PC-3 (cell line): ENCODE measurements at regions not wholly inside any gene's neighbourhood (a gene's known extent, or its start where the extent isn't known, plus 50 kb on each side); places are given as distances from the start of the nearest gene placed in this dataset.
A peak's percentile ranks its signal among the peaks of the same experiment; 100 is the strongest.

ENCODE experiments used
- ATAC-seq: fragments of 200-7000 bp; cut with Tn5 transposase; 2 replicates; pipeline ENCODE4 v1.9.1; 2020; ENCODE audit warnings: mild to moderate bottlenecking, moderate library complexity
- BruUV-seq: library from RNA; stranded (reverse); fragments of 400-500 nt; replicated peaks from 2 replicates; lab custom pipeline; 2021; lab: Mats Ljungman, UMichigan
- CTCF ChIA-PET: fragments of 300-600 bp; sonication (Branson Sonifier 250); formaldehyde crosslinking; loops from one replicate; lab custom pipeline; 2022; ENCODE audit warnings: antibody characterized with exemption; lab: Charles Lee
- POLR2A ChIA-PET: fragments of 300-600 bp; sonication (Branson Sonifier 250); formaldehyde crosslinking; loops from one replicate; lab custom pipeline; 2022; ENCODE audit warnings: antibody characterized with exemption; ENCODE audit not compliant: unreplicated experiment; lab: Charles Lee
- DNase-seq: peaks from one replicate; pipeline ENCODE4 v3.0.0-alpha.2; 2015
- H2AFZ ChIP-seq: fragments of 300-600 bp; sonication (generic); 2 replicates; pipeline ENCODE4 v1.6.0; 2016; ENCODE audit warnings: antibody characterized with exemption, low read length
- H3F3A ChIP-seq: fragments of 300-600 bp; sonication (generic); one replicate; pipeline ENCODE4 v1.6.0; 2017; ENCODE audit warnings: antibody characterized with exemption, low read length, control low read depth, mild to moderate bottlenecking; ENCODE audit not compliant: unreplicated experiment
- H3K27ac ChIP-seq: fragments of 300-600 bp; sonication (generic); 2 replicates; pipeline ENCODE4 v1.5.1; 2016; ENCODE audit warnings: mild to moderate bottlenecking, low read length
- H3K27me3 ChIP-seq: fragments of 300-600 bp; sonication (generic); 2 replicates; pipeline ENCODE4 v1.6.1; 2016; ENCODE audit warnings: low read length, mixed read lengths
- H3K36me3 ChIP-seq: fragments of 300-600 bp; sonication (generic); 2 replicates; pipeline ENCODE4 v1.6.1; 2016; ENCODE audit warnings: low read depth, mixed run types, low read length, mixed read lengths
- H3K4me1 ChIP-seq: fragments of 300-600 bp; sonication (generic); 2 replicates; pipeline ENCODE4 v1.5.1; 2016; ENCODE audit warnings: low read length; ENCODE audit not compliant: insufficient read depth
- H3K4me2 ChIP-seq: fragments of 300-600 bp; sonication (generic); 2 replicates; pipeline ENCODE4 v1.6.0; 2016; ENCODE audit warnings: low read length
- H3K4me3 ChIP-seq: fragments of 300-600 bp; sonication (generic); 2 replicates; pipeline ENCODE4 v1.5.1; 2016; ENCODE audit warnings: mild to moderate bottlenecking, low read length, mixed read lengths
- H3K79me2 ChIP-seq: fragments of 300-600 bp; sonication (generic); 2 replicates; pipeline ENCODE4 v1.6.1; 2017; ENCODE audit warnings: low read length, mixed read lengths
- H3K9ac ChIP-seq: fragments of 300-600 bp; sonication (generic); 2 replicates; pipeline ENCODE4 v1.6.0; 2016; ENCODE audit warnings: mild to moderate bottlenecking, low read length
- H3K9me2 ChIP-seq: fragments of 300-600 bp; sonication (generic); replicated peaks from 2 replicates; pipeline ENCODE4 v1.6.1; 2016; ENCODE audit warnings: mixed run types, low read length, mixed read lengths
- H3K9me3 ChIP-seq: fragments of 300-600 bp; sonication (generic); 2 replicates; pipeline ENCODE4 v1.6.1; 2016; ENCODE audit warnings: low read length, mixed read lengths
- H4K20me1 ChIP-seq: fragments of 300-600 bp; sonication (generic); 2 replicates; pipeline ENCODE4 v1.6.1; 2016; ENCODE audit warnings: low read length, mixed read lengths
- EZH2 ChIP-seq: fragments of 300-600 bp; sonication (generic); IDR thresholded peaks from one replicate; pipeline ENCODE4 v1.6.1; 2017; ENCODE audit warnings: antibody characterized with exemption, mild to moderate bottlenecking, low read length; ENCODE audit not compliant: unreplicated experiment
- EZH2phosphoT487 ChIP-seq: fragments of 300-600 bp; sonication (generic); IDR thresholded peaks from 2 replicates; pipeline ENCODE4 v1.6.1; 2018; ENCODE audit warnings: mild to moderate bottlenecking, antibody characterized with exemption, low read length, borderline replicate concordance
- intact Hi-C: fragments of 100-400 bp; cut with micrococcal nuclease; formaldehyde crosslinking; loops from 2 replicates; pipeline ENCODE4 v1.9.0; 2023
- TF ChIP-seq, protein P1 (sequence below): fragments of 300-600 bp; sonication (generic); conservative IDR thresholded peaks from 2 replicates; pipeline ENCODE4 v1.5.1; 2017; ENCODE audit warnings: antibody characterized with exemption, low read depth, mild to moderate bottlenecking, low read length

DNA sequence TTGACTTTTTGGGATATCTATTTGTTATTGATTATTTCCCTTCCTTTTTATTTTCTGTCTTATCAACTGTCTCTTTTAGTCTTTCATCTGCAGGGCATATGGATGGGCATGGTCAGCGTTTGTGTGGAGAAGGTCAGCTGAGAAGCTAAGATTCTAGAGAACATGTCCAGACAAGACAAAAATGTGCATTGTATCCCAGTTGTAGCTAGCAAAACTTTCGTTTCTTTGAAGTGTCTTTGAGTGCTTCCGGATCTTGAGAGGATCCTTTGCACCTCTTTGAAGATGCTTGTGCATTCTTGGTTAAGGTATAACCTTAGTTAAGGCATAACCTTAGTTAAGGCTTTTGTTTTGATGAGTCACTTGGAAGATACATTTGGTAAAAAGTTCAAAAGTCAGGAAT, 329.9 kb upstream of the LRRC4C start:
- Histone ChIP-seq H3K27ac (no peak overlapping the region), H3K36me3 (no peaks in the 10 kb centered on the region), H3K9me3 (no peaks in the 10 kb centered on the region), H4K20me1 (no peaks in the 10 kb centered on the region), H3K9ac (no peak overlapping the region), H3K27me3 (no peaks in the 10 kb centered on the region), H3K4me1 (peaks cover 25% of the 10 kb centered on the region), H2AFZ (no peak overlapping the region), H3K4me3 (no peak overlapping the region), H3K4me2 (no peak overlapping the region), H3K79me2 (no peaks in the 10 kb centered on the region), H3K9me2 (no peaks in the 10 kb centered on the region), H3F3A (peaks cover 4% of the 10 kb centered on the region)
- no peak for ATAC-seq
- DNase-seq, result no peak
- intact Hi-C loops, result no loop called here
- BruUV-seq, result no TSS peak
- POLR2A ChIA-PET, result no interaction called here
- TF ChIP-seq, protein P1, sequence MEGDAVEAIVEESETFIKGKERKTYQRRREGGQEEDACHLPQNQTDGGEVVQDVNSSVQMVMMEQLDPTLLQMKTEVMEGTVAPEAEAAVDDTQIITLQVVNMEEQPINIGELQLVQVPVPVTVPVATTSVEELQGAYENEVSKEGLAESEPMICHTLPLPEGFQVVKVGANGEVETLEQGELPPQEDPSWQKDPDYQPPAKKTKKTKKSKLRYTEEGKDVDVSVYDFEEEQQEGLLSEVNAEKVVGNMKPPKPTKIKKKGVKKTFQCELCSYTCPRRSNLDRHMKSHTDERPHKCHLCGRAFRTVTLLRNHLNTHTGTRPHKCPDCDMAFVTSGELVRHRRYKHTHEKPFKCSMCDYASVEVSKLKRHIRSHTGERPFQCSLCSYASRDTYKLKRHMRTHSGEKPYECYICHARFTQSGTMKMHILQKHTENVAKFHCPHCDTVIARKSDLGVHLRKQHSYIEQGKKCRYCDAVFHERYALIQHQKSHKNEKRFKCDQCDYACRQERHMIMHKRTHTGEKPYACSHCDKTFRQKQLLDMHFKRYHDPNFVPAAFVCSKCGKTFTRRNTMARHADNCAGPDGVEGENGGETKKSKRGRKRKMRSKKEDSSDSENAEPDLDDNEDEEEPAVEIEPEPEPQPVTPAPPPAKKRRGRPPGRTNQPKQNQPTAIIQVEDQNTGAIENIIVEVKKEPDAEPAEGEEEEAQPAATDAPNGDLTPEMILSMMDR, result no peak
- TF ChIP-seq EZH2, result no peak
- no peak for TF ChIP-seq EZH2phosphoT487
- CTCF ChIA-PET, result no interaction called here

GRCh38 chr11:41795004-41795403, 335.6 kb upstream of the LRRC4C start:
- Histone ChIP-seq H3K4me1 (no peaks in the 10 kb centered on the region), H3K27me3 (no peaks in the 10 kb centered on the region), H2AFZ (no peak overlapping the region), H4K20me1 (no peaks in the 10 kb centered on the region), H3K4me3 (no peak overlapping the region), H3K79me2 (no peaks in the 10 kb centered on the region), H3K4me2 (no peak overlapping the region), H3K9me3 (no peaks in the 10 kb centered on the region), H3F3A (no peaks in the 10 kb centered on the region), H3K9ac (no peak overlapping the region), H3K27ac (no peak overlapping the region), H3K9me2 (no peaks in the 10 kb centered on the region), H3K36me3 (no peaks in the 10 kb centered on the region)
- DNase-seq, result peak; percentile 18
- ChIA-PET CTCF (no interaction called here), POLR2A (no interaction called here)
- no TSS peak for BruUV-seq
- no peak for TF ChIP-seq EZH2phosphoT487
- TF ChIP-seq, protein P1, result no peak
- no peak for TF ChIP-seq EZH2
- intact Hi-C loops, result no loop called here
- ATAC-seq, result no peak

DNA sequence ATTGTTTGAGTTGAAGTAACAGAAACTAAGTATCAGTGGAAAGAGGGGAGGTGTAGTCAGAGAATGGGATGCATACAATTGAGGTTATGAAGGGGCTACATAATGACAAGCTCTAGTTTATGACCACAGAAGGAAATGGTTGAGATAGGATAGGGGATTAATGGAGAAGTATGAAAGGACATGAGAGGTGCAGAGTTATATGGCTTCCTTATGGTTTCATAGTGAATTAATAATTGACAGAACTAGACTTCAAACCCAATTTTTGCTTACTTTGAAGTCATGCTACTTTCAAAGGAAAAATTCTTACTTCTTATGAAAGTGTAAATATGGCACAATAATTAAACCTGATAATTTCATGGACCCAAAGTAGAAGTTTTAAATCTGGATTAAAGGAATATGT, 340.3 kb upstream of the LRRC4C start:
- CTCF ChIA-PET, result no interaction called here
- BruUV-seq, result no TSS peak
- H3K9me2 ChIP-seq, result no peaks in the 10 kb centered on the region
- no peak overlapping the region for H2AFZ ChIP-seq
- no peaks in the 10 kb centered on the region for H3K9me3 ChIP-seq
- H3K36me3 ChIP-seq, result no peaks in the 10 kb centered on the region
- H3K27ac ChIP-seq, result no peak overlapping the region
- intact Hi-C loops, result no loop called here
- no peaks in the 10 kb centered on the region for H3K27me3 ChIP-seq
- H3K4me3 ChIP-seq, result no peak overlapping the region
- H3K79me2 ChIP-seq, result no peaks in the 10 kb centered on the region
- no peaks in the 10 kb centered on the region for H3F3A ChIP-seq
- no peak overlapping the region for H3K4me2 ChIP-seq
- H3K4me1 ChIP-seq, result no peaks in the 10 kb centered on the region
- H4K20me1 ChIP-seq, result no peaks in the 10 kb centered on the region
- ATAC-seq (no peak), DNase-seq (no peak)
- TF ChIP-seq, protein P1, result no peak
- TF ChIP-seq EZH2, result no peak
- TF ChIP-seq EZH2phosphoT487, result no peak
- POLR2A ChIA-PET, result no interaction called here
- H3K9ac ChIP-seq, result no peak overlapping the region
